Neural cell (in vitro differentiated cells): ENCODE measurements at regions not wholly inside any gene's neighbourhood (a gene's known extent, or its start where the extent isn't known, plus 50 kb on each side); places are given as distances from the start of the nearest gene placed in this dataset.

ENCODE experiments used
- H2AFZ ChIP-seq: fragments of 200-600, 300-800 bp; sonication (generic), shearing (Covaris generic); 2 replicates; pipeline ENCODE4 v1.6.0; 2014; ENCODE audit warnings: low read depth, mild to moderate bottlenecking, antibody characterized with exemption, low read length, moderate library complexity
- H3F3A ChIP-seq: fragments of 200-600 bp; shearing (Covaris generic); 2 replicates; pipeline ENCODE4 v1.6.1; 2016; ENCODE audit warnings: mild to moderate bottlenecking, moderate library complexity, mixed read lengths, antibody characterized with exemption, low read length; ENCODE audit not compliant: insufficient read depth, poor library complexity, severe bottlenecking
- H3K27ac ChIP-seq: fragments of 200-600, 300-800 bp; sonication (generic), shearing (Covaris generic); 2 replicates; pipeline ENCODE4 v1.5.1; 2014; ENCODE audit warnings: mild to moderate bottlenecking, low read length, moderate library complexity
- H3K27me3 ChIP-seq: fragments of 300-800, 200-600 bp; sonication (generic), shearing (Covaris generic); 2 replicates; pipeline ENCODE4 v1.6.0; 2014; ENCODE audit warnings: mild to moderate bottlenecking, low read depth, low read length, moderate library complexity; ENCODE audit not compliant: insufficient read depth
- H3K36me3 ChIP-seq: fragments of 300-800, 200-600 bp; sonication (generic), shearing (Covaris generic); 2 replicates; pipeline ENCODE4 v1.5.1; 2014; ENCODE audit warnings: mild to moderate bottlenecking, antibody characterized with exemption, low read length, moderate library complexity; ENCODE audit not compliant: insufficient read depth
- H3K4me2 ChIP-seq: fragments of 300-800, 200-600 bp; sonication (generic), shearing (Covaris generic); 2 replicates; pipeline ENCODE4 v1.6.0; 2014; ENCODE audit warnings: mild to moderate bottlenecking, low read length
- H3K4me3 ChIP-seq: fragments of 300-800, 200-600 bp; sonication (generic), shearing (Covaris generic); 2 replicates; pipeline ENCODE4 v1.5.1; 2014; ENCODE audit warnings: mild to moderate bottlenecking, low read length, moderate library complexity
- H3K79me2 ChIP-seq: fragments of 200-600 bp; shearing (Covaris generic); replicated peaks from 2 replicates; pipeline ENCODE4 v1.6.0; 2014; ENCODE audit warnings: mild to moderate bottlenecking, low read length, moderate library complexity; ENCODE audit not compliant: insufficient read depth
- H3K9ac ChIP-seq: fragments of 300-800, 200-600 bp; sonication (generic), shearing (Covaris generic); 2 replicates; pipeline ENCODE4 v1.6.1; 2016; ENCODE audit warnings: mild to moderate bottlenecking, low read length, mixed read lengths
- H3K9me2 ChIP-seq: fragments of 200-600 bp; shearing (Covaris generic); 2 replicates; pipeline ENCODE4 v1.6.1; 2016; ENCODE audit warnings: mild to moderate bottlenecking, low read length, mixed read lengths; ENCODE audit not compliant: insufficient read depth
- H3K9me3 ChIP-seq: fragments of 200-600, 300-800 bp; sonication (generic), shearing (Covaris generic); 2 replicates; pipeline ENCODE4 v1.6.1; 2016; ENCODE audit warnings: mild to moderate bottlenecking, mixed run types, low read length, moderate library complexity, mixed read lengths
- H4K20me1 ChIP-seq: fragments of 200-600 bp; shearing (Covaris generic); 2 replicates; pipeline ENCODE4 v1.6.1; 2016; ENCODE audit warnings: mild to moderate bottlenecking, mixed run types; ENCODE audit not compliant: insufficient read depth
- EP300 ChIP-seq: fragments of 450-650 bp; conservative IDR thresholded peaks from 2 replicates; pipeline ENCODE4 v1.6.1; 2014; ENCODE audit warnings: antibody characterized with exemption, mild to moderate bottlenecking, moderate library complexity; ENCODE audit not compliant: poor library complexity, severe bottlenecking
- EZH2 ChIP-seq: fragments of 200-600, 300-800 bp; shearing (Covaris generic), sonication (generic); IDR thresholded peaks from 2 replicates; pipeline ENCODE4 v1.6.1; 2014; ENCODE audit warnings: antibody characterized with exemption, low read length, borderline replicate concordance, mild to moderate bottlenecking; ENCODE audit not compliant: insufficient read depth, poor library complexity, severe bottlenecking
- MXI1 ChIP-seq: fragments of 450-650 bp; conservative IDR thresholded peaks from 2 replicates; pipeline ENCODE4 v1.6.1; 2014; ENCODE audit warnings: antibody characterized with exemption, mild to moderate bottlenecking; ENCODE audit not compliant: poor library complexity, severe bottlenecking
- POLR2AphosphoS5 ChIP-seq: IDR thresholded peaks from 2 replicates; pipeline ENCODE4 v1.6.1; 2012
- RAD21 ChIP-seq: fragments of 450-650 bp; conservative IDR thresholded peaks from 2 replicates; pipeline ENCODE4 v1.6.1; 2014; ENCODE audit warnings: antibody characterized with exemption, mild to moderate bottlenecking, moderate library complexity
- SMC3 ChIP-seq: fragments of 450-650 bp; conservative IDR thresholded peaks from 2 replicates; pipeline ENCODE4 v1.6.1; 2014; ENCODE audit warnings: antibody characterized with exemption, mild to moderate bottlenecking, moderate library complexity; ENCODE audit not compliant: poor library complexity
- TAF1 ChIP-seq: IDR thresholded peaks from 2 replicates; pipeline ENCODE4 v1.6.1; 2012; ENCODE audit warnings: low read depth
- TF ChIP-seq, protein P1 (sequence below): IDR thresholded peaks from 2 replicates; pipeline ENCODE4 v1.6.1; 2012; ENCODE audit warnings: borderline replicate concordance
- TF ChIP-seq, protein P2 (sequence below): fragments of 450-650 bp; IDR thresholded peaks from 2 replicates; pipeline ENCODE4 v1.5.1; 2014; ENCODE audit warnings: antibody characterized with exemption, mild to moderate bottlenecking, moderate library complexity; ENCODE audit not compliant: poor library complexity, severe bottlenecking

DNA sequence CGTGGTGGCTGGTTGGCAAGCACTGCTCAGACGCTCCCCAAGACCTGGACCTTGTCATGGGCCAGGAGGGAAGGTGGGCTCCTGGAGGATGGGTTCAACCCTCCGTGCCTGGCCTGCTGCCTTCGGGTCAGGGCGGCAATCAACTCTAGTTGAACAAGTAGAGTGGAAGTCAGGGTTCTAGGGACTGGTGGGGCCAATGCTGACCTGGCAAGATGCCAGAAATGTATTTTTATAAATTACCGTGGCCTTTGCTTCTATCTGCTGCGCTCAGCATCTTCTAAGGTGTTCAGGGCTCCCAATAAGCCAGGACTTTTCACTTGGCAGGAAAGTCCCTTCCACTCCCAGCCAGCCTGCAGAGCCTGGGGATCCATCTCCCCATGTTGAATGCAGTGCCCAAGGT is 207.1 kb upstream of the N4BP1 start:
- no peak overlapping the region for H2AFZ ChIP-seq
- H4K20me1 ChIP-seq = no peaks in the 10 kb centered on the region
- no peak overlapping the region for H3K4me3 ChIP-seq
- TF ChIP-seq, protein P1, sequence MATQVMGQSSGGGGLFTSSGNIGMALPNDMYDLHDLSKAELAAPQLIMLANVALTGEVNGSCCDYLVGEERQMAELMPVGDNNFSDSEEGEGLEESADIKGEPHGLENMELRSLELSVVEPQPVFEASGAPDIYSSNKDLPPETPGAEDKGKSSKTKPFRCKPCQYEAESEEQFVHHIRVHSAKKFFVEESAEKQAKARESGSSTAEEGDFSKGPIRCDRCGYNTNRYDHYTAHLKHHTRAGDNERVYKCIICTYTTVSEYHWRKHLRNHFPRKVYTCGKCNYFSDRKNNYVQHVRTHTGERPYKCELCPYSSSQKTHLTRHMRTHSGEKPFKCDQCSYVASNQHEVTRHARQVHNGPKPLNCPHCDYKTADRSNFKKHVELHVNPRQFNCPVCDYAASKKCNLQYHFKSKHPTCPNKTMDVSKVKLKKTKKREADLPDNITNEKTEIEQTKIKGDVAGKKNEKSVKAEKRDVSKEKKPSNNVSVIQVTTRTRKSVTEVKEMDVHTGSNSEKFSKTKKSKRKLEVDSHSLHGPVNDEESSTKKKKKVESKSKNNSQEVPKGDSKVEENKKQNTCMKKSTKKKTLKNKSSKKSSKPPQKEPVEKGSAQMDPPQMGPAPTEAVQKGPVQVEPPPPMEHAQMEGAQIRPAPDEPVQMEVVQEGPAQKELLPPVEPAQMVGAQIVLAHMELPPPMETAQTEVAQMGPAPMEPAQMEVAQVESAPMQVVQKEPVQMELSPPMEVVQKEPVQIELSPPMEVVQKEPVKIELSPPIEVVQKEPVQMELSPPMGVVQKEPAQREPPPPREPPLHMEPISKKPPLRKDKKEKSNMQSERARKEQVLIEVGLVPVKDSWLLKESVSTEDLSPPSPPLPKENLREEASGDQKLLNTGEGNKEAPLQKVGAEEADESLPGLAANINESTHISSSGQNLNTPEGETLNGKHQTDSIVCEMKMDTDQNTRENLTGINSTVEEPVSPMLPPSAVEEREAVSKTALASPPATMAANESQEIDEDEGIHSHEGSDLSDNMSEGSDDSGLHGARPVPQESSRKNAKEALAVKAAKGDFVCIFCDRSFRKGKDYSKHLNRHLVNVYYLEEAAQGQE = no peak
- peaks cover 7% of the 10 kb centered on the region for H3K27me3 ChIP-seq
- H3K9me2 ChIP-seq = no peaks in the 10 kb centered on the region
- no peaks in the 10 kb centered on the region for H3F3A ChIP-seq
- no peaks in the 10 kb centered on the region for H3K79me2 ChIP-seq
- no peaks in the 10 kb centered on the region for H3K9me3 ChIP-seq
- H3K4me2 ChIP-seq = no peak overlapping the region
- H3K36me3 ChIP-seq = no peaks in the 10 kb centered on the region
- H3K27ac ChIP-seq = no peak overlapping the region
- no peak overlapping the region for H3K9ac ChIP-seq

DNA sequence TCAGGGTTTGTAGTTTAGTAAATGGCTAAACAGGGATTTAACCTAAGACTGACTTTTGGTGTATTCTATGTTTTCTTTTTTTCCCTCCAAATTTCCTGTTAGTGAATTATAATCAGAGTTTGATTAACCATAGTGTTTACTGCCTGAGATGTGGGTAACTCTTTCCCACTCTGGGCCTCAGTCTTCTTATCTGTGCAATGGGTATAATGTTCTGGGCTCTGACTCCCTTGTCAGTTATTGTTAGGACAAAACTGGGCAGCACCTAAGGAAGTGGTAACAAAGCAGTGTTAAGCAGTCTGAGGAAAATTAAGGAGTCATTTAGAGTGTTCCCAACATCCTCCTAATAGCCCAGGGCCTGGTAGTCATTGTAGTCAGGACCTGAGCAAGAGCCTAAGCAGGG is 206.4 kb upstream of the N4BP1 start:
- H2AFZ ChIP-seq = no peak overlapping the region
- H3K4me2 ChIP-seq = no peak overlapping the region
- no peaks in the 10 kb centered on the region for H3K9me3 ChIP-seq
- no peaks in the 10 kb centered on the region for H3K9me2 ChIP-seq
- no peak overlapping the region for H3K27ac ChIP-seq
- H3K36me3 ChIP-seq = no peaks in the 10 kb centered on the region
- H3K9ac ChIP-seq = no peak overlapping the region
- no peaks in the 10 kb centered on the region for H3F3A ChIP-seq
- H4K20me1 ChIP-seq = no peaks in the 10 kb centered on the region
- H3K79me2 ChIP-seq = no peaks in the 10 kb centered on the region
- H3K4me3 ChIP-seq = no peak overlapping the region
- TF ChIP-seq, protein P1 = no peak
- TF ChIP-seq MXI1 (no peak), SMC3 (no peak), TAF1 (no peak), EP300 (no peak), POLR2AphosphoS5 (no peak), RAD21 (no peak), EZH2 (no peak)
- TF ChIP-seq, protein P2, sequence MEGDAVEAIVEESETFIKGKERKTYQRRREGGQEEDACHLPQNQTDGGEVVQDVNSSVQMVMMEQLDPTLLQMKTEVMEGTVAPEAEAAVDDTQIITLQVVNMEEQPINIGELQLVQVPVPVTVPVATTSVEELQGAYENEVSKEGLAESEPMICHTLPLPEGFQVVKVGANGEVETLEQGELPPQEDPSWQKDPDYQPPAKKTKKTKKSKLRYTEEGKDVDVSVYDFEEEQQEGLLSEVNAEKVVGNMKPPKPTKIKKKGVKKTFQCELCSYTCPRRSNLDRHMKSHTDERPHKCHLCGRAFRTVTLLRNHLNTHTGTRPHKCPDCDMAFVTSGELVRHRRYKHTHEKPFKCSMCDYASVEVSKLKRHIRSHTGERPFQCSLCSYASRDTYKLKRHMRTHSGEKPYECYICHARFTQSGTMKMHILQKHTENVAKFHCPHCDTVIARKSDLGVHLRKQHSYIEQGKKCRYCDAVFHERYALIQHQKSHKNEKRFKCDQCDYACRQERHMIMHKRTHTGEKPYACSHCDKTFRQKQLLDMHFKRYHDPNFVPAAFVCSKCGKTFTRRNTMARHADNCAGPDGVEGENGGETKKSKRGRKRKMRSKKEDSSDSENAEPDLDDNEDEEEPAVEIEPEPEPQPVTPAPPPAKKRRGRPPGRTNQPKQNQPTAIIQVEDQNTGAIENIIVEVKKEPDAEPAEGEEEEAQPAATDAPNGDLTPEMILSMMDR = no peak
- peaks cover 14% of the 10 kb centered on the region for H3K27me3 ChIP-seq
